ENCODE measurements at regions not wholly inside any gene's neighbourhood (a gene's known extent, or its start where the extent isn't known, plus 50 kb on each side); places are given as distances from the start of the nearest gene placed in this dataset.

DNA sequence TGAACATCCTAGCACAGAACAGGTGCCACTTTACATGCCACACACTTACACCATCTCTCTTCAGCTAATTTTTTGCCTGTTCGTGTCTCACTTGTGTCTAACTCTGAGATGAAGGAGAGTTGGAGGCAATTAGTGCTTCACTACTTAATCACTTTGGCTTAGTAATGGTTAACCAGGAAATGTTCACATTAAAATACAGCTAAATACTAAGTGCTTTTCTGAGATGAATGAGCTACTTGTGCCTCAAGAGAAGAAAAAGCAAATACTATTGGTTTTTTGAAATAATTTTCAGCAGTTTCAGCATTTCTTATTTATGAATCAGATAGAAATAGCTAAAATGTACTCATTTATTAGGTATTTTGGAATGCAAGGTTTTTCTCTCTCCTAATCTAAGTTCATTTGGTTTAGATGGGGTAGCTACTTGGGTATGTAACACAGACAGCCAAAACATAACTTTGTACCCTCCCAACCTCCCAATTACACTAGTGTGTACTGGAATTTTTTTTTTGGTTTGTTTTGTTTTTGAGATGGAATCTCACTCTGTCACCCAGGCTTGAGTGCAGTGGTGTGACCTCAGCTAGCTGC lies 1474.1 kb upstream of the SEL1L start:
- TF ChIP-seq, protein P1, sequence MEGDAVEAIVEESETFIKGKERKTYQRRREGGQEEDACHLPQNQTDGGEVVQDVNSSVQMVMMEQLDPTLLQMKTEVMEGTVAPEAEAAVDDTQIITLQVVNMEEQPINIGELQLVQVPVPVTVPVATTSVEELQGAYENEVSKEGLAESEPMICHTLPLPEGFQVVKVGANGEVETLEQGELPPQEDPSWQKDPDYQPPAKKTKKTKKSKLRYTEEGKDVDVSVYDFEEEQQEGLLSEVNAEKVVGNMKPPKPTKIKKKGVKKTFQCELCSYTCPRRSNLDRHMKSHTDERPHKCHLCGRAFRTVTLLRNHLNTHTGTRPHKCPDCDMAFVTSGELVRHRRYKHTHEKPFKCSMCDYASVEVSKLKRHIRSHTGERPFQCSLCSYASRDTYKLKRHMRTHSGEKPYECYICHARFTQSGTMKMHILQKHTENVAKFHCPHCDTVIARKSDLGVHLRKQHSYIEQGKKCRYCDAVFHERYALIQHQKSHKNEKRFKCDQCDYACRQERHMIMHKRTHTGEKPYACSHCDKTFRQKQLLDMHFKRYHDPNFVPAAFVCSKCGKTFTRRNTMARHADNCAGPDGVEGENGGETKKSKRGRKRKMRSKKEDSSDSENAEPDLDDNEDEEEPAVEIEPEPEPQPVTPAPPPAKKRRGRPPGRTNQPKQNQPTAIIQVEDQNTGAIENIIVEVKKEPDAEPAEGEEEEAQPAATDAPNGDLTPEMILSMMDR (IDR thresholded peaks at IDR 0.05), result no peak
- no peak for TF ChIP-seq EP300 (IDR thresholded peaks at IDR 0.05)
- TF ChIP-seq POLR2A (IDR thresholded peaks at IDR 0.05), result no peak
- Histone ChIP-seq H3K4me3 (no peak overlapping the region), H3K27ac (no peak overlapping the region), H3K27me3 (no peaks in the 10 kb centered on the region), H3K36me3 (no peaks in the 10 kb centered on the region), H3K9me3 (no peaks in the 10 kb centered on the region), H3K4me1 (ENCODE audit: insufficient read depth) (no peaks in the 10 kb centered on the region)
- 88 to 90% (median 89%) methylated on average over 1 of the region's 1 CpG for WGBS, 3 donors
- no peak for DNase-seq
- intact Hi-C loops (cut with DNase I), result no loop called here

GRCh38 chr14:83017296-83017695 lies 1483.6 kb upstream of the SEL1L start:
- no peaks in the 10 kb centered on the region for H3K4me1 ChIP-seq (ENCODE audit: insufficient read depth)
- intact Hi-C loops (cut with DNase I), result no loop called here
- no peak overlapping the region for H3K27ac ChIP-seq
- H3K9me3 ChIP-seq, result no peaks in the 10 kb centered on the region
- no peak for DNase-seq
- H3K27me3 ChIP-seq, result no peaks in the 10 kb centered on the region
- TF ChIP-seq EP300 (IDR thresholded peaks at IDR 0.05) (no peak), POLR2A (IDR thresholded peaks at IDR 0.05) (no peak)
- TF ChIP-seq, protein P1 (IDR thresholded peaks at IDR 0.05), result no peak
- 85 to 87% (median 86%) methylated on average over 5 of the region's 5 CpGs for WGBS, 3 donors
- no peak overlapping the region for H3K4me3 ChIP-seq
- H3K36me3 ChIP-seq, result no peaks in the 10 kb centered on the region

GRCh38 chr14:83019744-83020414 lies 1486.2 kb upstream of the SEL1L start:
- WGBS, 3 donors, result 83 to 85% (median 84%) methylated on average over 3 of the region's 3 CpGs
- H3K9me3 ChIP-seq, result no peaks in the 10 kb centered on the region
- DNase-seq, result no peak
- no peak overlapping the region for H3K27ac ChIP-seq
- H3K27me3 ChIP-seq, result no peaks in the 10 kb centered on the region
- intact Hi-C loops (cut with DNase I), result no loop called here
- H3K4me3 ChIP-seq, result no peak overlapping the region
- H3K36me3 ChIP-seq, result no peaks in the 10 kb centered on the region
- TF ChIP-seq, protein P1 (IDR thresholded peaks at IDR 0.05), result no peak
- TF ChIP-seq POLR2A (IDR thresholded peaks at IDR 0.05) (no peak), EP300 (IDR thresholded peaks at IDR 0.05) (no peak)
- H3K4me1 ChIP-seq (ENCODE audit: insufficient read depth), result no peaks in the 10 kb centered on the region

DNA sequence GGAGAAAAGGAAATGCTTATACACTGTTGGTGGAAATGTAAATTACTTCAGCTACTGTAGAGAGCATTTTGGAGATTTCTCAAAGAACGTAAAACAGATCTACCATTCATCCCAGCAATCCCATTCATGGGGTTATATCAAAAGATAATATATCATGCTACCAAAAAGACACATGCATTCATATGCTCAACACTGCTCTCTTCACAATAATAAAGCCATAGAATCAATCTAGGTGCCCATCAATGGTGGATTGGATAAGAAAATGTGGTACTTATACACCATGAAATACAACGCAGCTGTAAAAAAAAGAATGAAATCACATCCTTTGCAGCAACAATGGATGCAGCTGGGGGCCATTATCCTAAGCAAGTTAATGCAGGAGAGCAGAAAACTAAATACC lies 1487.7 kb upstream of the SEL1L start:
- DNase-seq, result no peak
- TF ChIP-seq POLR2A (IDR thresholded peaks at IDR 0.05), result no peak
- TF ChIP-seq EP300 (IDR thresholded peaks at IDR 0.05), result no peak
- TF ChIP-seq, protein P1 (IDR thresholded peaks at IDR 0.05), result no peak
- H3K27ac ChIP-seq, result no peak overlapping the region
- no peaks in the 10 kb centered on the region for H3K27me3 ChIP-seq
- 92 to 95% (median 94%) methylated on average over 2 of the region's 2 CpGs for WGBS, 3 donors
- no peaks in the 10 kb centered on the region for H3K4me1 ChIP-seq (ENCODE audit: insufficient read depth)
- no peaks in the 10 kb centered on the region for H3K9me3 ChIP-seq
- H3K36me3 ChIP-seq, result no peaks in the 10 kb centered on the region
- no peak overlapping the region for H3K4me3 ChIP-seq
- intact Hi-C loops (cut with DNase I), result no loop called here

Data from ovary (tissue), 7 donors.